Renal cortex interstitium (tissue), 11 donors: ENCODE measurements at regions not wholly inside any gene's neighbourhood (a gene's known extent, or its start where the extent isn't known, plus 50 kb on each side); places are given as distances from the start of the nearest gene placed in this dataset.

ENCODE experiments used
- DNase-seq, 11 donors: peaks; one replicate each; pipeline ENCODE4 v3.0.0-alpha.2; 2013; ENCODE audit warnings: low read depth in 9 of 11, low spot score in 4 of 11; ENCODE audit errors: extremely low read depth in 1 of 11

GRCh38 chr10:71157435-71157834 lies 54.9 kb upstream of the UNC5B start:
- DNase-seq: no peak

GRCh38 chr10:71158251-71158650 lies 54.1 kb upstream of the UNC5B start:
- no peak for DNase-seq

- no peak for DNase-seq
Measured at GRCh38 chr10:71158902-71159301, 53.5 kb upstream of the UNC5B start.

GRCh38 chr10:71159892-71160291 lies 52.5 kb upstream of the UNC5B start:
- DNase-seq: no peak

- no peak for DNase-seq
Measured at GRCh38 chr10:71161425-71161824, 50.9 kb upstream of the UNC5B start.
